Mononuclear cell (primary cell): ENCODE measurements at regions not wholly inside any gene's neighbourhood (a gene's known extent, or its start where the extent isn't known, plus 50 kb on each side); places are given as distances from the start of the nearest gene placed in this dataset.

Source experiments
- H3K27me3 ChIP-seq: 2 replicates; pipeline ENCODE4 v1.6.0; 2011; ENCODE audit warnings: low read length, control low read depth; ENCODE audit not compliant: insufficient read depth
- H3K4me1 ChIP-seq: 2 replicates; pipeline ENCODE4 v1.5.1; 2011; ENCODE audit warnings: mild to moderate bottlenecking, low read length, control low read depth; ENCODE audit not compliant: insufficient read depth
- H3K4me3 ChIP-seq: 2 replicates; pipeline ENCODE4 v1.5.1; 2011; ENCODE audit warnings: mild to moderate bottlenecking, low read length, moderate library complexity
- H3K9me3 ChIP-seq: 2 replicates; pipeline ENCODE4 v1.5.1; 2011; ENCODE audit warnings: low read depth, mild to moderate bottlenecking, control low read depth, low read length

DNA sequence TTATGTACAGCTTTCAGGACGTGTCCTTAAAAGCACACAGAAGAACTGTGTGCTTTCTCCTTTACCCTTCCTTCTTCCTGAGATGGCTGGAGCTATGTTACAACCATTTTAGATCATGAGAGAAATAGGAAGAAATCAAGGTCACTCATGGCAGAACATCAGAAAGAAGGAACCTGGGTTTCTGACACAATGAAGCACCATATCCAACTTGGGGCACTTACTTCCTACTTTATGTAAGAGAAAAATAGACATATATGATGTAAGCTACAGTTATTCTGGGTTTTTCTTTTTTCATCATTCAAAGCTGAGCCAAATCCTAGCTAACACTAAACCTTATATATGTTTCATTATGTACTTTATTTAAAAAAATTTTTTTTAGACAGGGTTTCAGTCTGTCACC is 79.5 kb downstream of the FAM161A start:
- no peaks in the 10 kb centered on the region for H3K9me3 ChIP-seq
- no peaks in the 10 kb centered on the region for H3K27me3 ChIP-seq
- peaks cover 8% of the 10 kb centered on the region for H3K4me1 ChIP-seq
- H3K4me3 ChIP-seq, result no peak overlapping the region

- H3K4me3 ChIP-seq, result no peak overlapping the region
- no peaks in the 10 kb centered on the region for H3K27me3 ChIP-seq
- H3K4me1 ChIP-seq, result peaks cover 8% of the 10 kb centered on the region
- H3K9me3 ChIP-seq, result no peaks in the 10 kb centered on the region
Observed at GRCh38 chr2:61771904-61772845, 81.7 kb downstream of the FAM161A start.

DNA sequence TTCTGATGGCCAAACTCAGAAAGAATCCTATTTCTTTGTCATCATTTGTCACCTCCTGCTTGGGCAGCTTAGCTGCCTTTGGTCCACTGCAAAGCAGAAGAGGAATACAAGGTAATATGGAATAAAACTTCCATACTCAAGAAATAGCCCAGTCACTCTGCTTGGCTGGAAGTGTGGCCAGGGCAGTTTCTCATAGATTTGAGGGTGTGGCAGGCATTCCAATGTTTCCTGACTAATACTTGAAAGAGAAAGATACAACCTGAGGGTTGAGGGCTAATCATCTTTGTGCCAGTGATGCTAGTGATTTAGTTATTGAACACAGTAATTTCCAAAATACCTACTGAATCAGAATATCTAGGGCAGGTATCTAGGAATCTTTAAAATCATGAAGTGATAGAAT is 83.1 kb downstream of the FAM161A start:
- H3K27me3 ChIP-seq, result no peaks in the 10 kb centered on the region
- H3K4me3 ChIP-seq, result no peak overlapping the region
- H3K9me3 ChIP-seq, result no peaks in the 10 kb centered on the region
- H3K4me1 ChIP-seq, result peaks cover 4% of the 10 kb centered on the region

DNA sequence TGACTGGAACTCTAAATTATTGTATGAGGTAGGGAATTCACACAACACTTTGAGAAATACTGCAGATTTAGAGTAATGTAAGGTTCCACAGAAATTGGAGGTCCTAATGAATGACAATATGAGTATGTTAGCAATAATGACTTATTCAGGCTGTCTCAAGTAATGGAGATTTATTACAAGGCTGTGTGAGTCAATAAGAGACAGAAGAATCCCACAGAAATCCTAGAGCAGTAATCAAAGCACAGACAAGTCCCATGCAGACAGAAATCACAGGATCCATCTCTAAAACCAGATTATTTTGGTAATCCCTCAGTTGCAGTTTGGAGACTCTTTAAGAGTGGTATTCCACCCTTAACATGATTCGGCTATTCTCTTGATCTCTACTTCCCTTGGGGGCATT is 83.6 kb downstream of the FAM161A start:
- no peaks in the 10 kb centered on the region for H3K9me3 ChIP-seq
- H3K4me3 ChIP-seq, result no peak overlapping the region
- peaks cover 4% of the 10 kb centered on the region for H3K4me1 ChIP-seq
- H3K27me3 ChIP-seq, result no peaks in the 10 kb centered on the region

DNA sequence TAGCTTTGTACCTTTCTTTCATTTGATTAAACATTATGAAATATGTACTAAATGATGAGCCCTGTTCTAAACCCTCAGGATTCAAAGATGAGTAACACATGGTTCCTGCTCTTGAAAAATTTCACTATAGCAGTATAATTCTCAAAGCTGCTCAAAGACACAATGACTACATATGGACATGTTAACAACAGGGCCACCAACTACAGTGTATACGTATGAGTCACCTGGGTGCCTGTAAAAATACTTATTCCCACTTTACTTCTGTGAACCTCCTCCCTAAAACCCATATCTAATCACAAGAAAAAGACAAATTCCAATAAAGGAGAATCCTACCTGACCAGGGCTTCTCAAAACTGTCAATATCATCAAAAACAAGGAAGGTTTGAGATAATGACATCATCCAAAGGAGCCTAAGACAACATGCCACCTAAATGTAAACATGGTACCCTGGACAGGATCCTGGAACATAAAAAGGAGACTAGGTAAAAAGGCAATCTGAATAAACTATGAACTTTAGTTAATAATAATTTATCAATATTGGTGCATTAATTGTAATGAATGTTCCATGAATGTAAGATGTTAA is 84.7 kb downstream of the FAM161A start:
- no peak overlapping the region for H3K4me3 ChIP-seq
- peaks cover 6% of the 10 kb centered on the region for H3K4me1 ChIP-seq
- no peaks in the 10 kb centered on the region for H3K9me3 ChIP-seq
- H3K27me3 ChIP-seq, result no peaks in the 10 kb centered on the region

DNA sequence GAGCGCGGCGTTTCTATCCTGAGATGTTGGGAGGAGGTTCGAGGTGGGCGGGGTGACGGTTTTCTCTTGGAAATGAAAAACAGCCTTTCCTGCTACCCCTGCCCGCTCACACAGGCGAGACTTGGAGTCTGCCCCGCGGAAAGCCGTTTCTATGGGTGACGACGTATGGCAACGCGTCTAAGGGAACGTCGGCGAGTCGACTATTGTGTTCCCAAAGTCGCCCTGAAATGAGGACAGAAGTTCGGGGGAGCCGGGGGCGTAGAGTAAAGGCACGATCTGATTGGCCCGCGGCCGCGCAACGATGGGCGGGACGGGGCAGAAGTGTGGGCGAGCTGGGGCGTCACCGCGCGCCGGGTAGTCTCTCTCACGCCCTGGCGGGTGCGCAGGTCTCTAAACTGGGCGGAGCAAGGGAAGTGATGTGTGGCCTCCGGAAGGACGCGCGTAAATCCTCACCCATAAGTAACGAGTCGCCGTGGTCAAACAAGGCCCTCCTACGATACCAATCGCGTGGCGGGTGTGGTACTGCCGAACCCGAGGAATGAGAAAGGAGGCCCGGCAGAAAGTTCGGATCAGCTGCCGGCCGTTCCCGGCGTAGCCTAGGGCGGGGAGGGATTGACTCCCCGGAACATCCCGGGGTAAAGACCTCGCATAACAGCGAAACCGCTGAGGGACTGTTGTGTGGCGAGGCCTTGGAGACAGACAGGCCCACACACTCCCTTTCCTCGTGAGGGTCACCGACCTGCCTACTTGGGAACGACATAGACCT is 89.6 kb downstream of the FAM161A start:
- H3K4me3 ChIP-seq, result peak overlapping the region; percentile 97
- H3K9me3 ChIP-seq, result no peaks in the 10 kb centered on the region

GRCh38 chr2:61763605-61764034 is 90.2 kb downstream of the FAM161A start:
- H3K27me3 ChIP-seq, result no peaks in the 10 kb centered on the region
- peaks cover 10% of the 10 kb centered on the region for H3K4me1 ChIP-seq
- peak overlapping the region; percentile 97 for H3K4me3 ChIP-seq
- H3K9me3 ChIP-seq, result no peaks in the 10 kb centered on the region

More for the DNA sequence above, 89.6 kb downstream of the FAM161A start:
- Histone ChIP-seq H3K27me3 (no peaks in the 10 kb centered on the region), H3K4me1 (peaks cover 10% of the 10 kb centered on the region)

DNA sequence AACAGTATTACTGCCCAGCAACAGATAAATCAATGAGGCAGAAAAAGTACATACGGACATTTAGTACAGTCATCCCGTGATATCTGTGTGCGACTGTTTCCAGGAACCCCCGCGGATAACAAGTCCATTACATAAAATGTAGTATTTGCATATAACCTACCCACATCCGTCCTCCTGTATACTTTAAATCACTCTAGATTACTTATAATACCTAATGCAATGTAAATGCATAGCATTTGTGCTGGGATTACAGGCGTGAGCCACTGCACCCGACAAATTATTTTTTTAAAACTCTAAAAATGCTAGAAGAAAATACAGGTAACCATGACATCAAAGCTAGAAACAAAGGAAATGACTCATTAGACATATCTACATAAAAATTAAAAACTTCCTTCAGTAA is 91.6 kb downstream of the FAM161A start:
- Histone ChIP-seq H3K4me1 (peaks cover 10% of the 10 kb centered on the region), H3K4me3 (no peak overlapping the region), H3K9me3 (no peaks in the 10 kb centered on the region), H3K27me3 (no peaks in the 10 kb centered on the region)

GRCh38 chr2:61759718-61760117 is 94.1 kb downstream of the FAM161A start:
- Histone ChIP-seq H3K4me3 (no peak overlapping the region), H3K27me3 (no peaks in the 10 kb centered on the region), H3K9me3 (no peaks in the 10 kb centered on the region)

DNA sequence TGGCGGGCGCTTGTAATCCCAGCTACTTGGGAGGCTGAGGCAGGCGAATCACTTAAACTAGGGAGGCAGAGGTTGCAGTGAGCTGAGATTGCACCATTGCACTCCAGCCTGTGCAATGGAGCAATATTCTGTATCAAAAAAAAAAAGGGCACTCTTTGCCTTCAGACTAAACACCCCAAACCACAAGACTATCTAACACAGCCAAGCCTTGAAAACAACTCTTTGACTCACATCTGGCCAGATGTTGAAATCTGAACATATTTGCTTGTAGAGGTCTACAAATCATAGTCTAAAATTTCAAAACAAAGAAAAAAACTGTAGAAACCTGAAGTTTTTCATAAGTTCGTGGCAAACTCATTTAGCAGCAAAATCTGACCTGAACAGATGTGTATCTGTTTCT is 94.9 kb downstream of the FAM161A start:
- peaks cover 4% of the 10 kb centered on the region for H3K4me1 ChIP-seq
- no peaks in the 10 kb centered on the region for H3K27me3 ChIP-seq
- no peaks in the 10 kb centered on the region for H3K9me3 ChIP-seq
- no peak overlapping the region for H3K4me3 ChIP-seq

More at GRCh38 chr2:61759718-61760117, 94.1 kb downstream of the FAM161A start:
- peaks cover 8% of the 10 kb centered on the region for H3K4me1 ChIP-seq

GRCh38 chr2:61758159-61758558 is 95.7 kb downstream of the FAM161A start:
- Histone ChIP-seq H3K4me1 (no peaks in the 10 kb centered on the region), H3K9me3 (no peaks in the 10 kb centered on the region), H3K27me3 (no peaks in the 10 kb centered on the region), H3K4me3 (no peak overlapping the region)

GRCh38 chr2:61753512-61753911 is 100.3 kb downstream of the FAM161A start:
- Histone ChIP-seq H3K9me3 (no peaks in the 10 kb centered on the region), H3K4me3 (no peak overlapping the region), H3K27me3 (no peaks in the 10 kb centered on the region), H3K4me1 (no peaks in the 10 kb centered on the region)

DNA sequence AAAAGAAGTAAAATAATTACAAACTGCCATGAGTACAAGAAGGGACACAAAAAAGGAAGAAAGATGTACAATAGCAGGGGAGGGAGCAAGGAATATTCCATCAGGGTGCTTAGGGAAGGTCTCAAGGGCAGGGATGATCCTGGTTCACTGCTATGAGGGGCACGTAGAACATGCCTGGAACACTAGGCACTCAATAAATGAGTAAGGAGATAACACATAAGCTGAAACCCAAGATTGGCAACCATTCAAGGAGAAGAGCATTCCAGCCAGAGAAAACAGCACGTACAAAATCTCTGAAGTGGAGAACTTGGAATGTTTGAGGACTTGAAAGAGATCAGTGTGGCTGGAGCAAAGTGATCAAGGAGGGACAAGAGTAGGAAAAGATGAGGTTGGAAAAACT is 103.2 kb downstream of the FAM161A start:
- Histone ChIP-seq H3K9me3 (no peaks in the 10 kb centered on the region), H3K4me1 (no peaks in the 10 kb centered on the region), H3K4me3 (no peak overlapping the region), H3K27me3 (no peaks in the 10 kb centered on the region)

DNA sequence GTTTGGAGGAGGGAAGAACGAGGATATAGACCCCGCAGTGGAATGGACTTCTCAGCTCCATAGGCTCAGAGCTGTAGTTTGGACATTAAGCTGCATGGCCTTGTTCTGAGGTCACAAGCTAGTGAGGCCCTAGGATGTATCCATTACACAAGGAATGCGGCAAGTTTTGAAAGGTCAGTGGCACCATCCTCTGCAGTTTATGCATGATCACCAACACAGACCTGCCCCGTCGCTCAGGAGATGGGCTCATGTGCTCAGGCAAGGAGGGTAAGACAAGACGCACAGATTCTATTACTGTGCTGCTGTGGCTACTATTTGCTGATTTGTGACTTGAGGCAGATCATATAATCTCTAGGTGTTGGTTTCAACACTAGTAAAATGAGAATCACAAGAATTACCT is 110.9 kb downstream of the FAM161A start:
- H3K4me3 ChIP-seq, result no peak overlapping the region
- no peaks in the 10 kb centered on the region for H3K4me1 ChIP-seq
- no peaks in the 10 kb centered on the region for H3K27me3 ChIP-seq
- H3K9me3 ChIP-seq, result no peaks in the 10 kb centered on the region

- Histone ChIP-seq H3K4me3 (no peak overlapping the region), H3K4me1 (no peaks in the 10 kb centered on the region), H3K9me3 (no peaks in the 10 kb centered on the region), H3K27me3 (no peaks in the 10 kb centered on the region)
Observed at GRCh38 chr2:61737841-61738240, 116.0 kb downstream of the FAM161A start.
